Cardiac muscle cell (in vitro differentiated cells and primary cell): ENCODE measurements at regions not wholly inside any gene's neighbourhood (a gene's known extent, or its start where the extent isn't known, plus 50 kb on each side); places are given as distances from the start of the nearest gene placed in this dataset.
A peak's percentile ranks its signal among the peaks of the same experiment; 100 is the strongest.

ENCODE experiments used
- DNase-seq, 2 donors: peaks; one replicate each; pipeline versions ENCODE4 v3.0.0 to v3.0.0-alpha.2; 2010 to 2017; ENCODE audit warnings: low read depth in 1 of 2, low spot score in 1 of 2
- H3K27ac ChIP-seq: fragments of 200-600 bp; sonication (generic); 2 replicates; pipeline ENCODE4 v1.5.1; 2016
- H3K27me3 ChIP-seq: fragments of 200-600 bp; sonication (generic); 2 replicates; pipeline ENCODE4 v1.6.0; 2016; ENCODE audit warnings: control low read depth
- H3K36me3 ChIP-seq: fragments of 200-600 bp; sonication (generic); 2 replicates; pipeline ENCODE4 v1.5.1; 2016; ENCODE audit warnings: control low read depth
- H3K4me1 ChIP-seq: fragments of 200-600 bp; sonication (generic); 2 replicates; pipeline ENCODE4 v1.8.1; 2017; ENCODE audit warnings: low read depth, mild to moderate bottlenecking, mixed run types
- H3K4me3 ChIP-seq: fragments of 200-600 bp; sonication (generic); 2 replicates; pipeline ENCODE4 v1.5.1; 2016; ENCODE audit warnings: mild to moderate bottlenecking
- H3K9me3 ChIP-seq: fragments of 200-600 bp; sonication (generic); 2 replicates; pipeline ENCODE4 v1.5.1; 2017; ENCODE audit warnings: low read depth, mild to moderate bottlenecking, control low read depth
- CTCF ChIP-seq: IDR thresholded peaks from 2 replicates; pipeline ENCODE4 v1.5.1; 2012; ENCODE audit warnings: low read depth, mild to moderate bottlenecking, low read length

GRCh38 chr17:77679589-77679988 is 278.9 kb upstream of the TNRC6C start:
- H3K4me3 ChIP-seq = no peak overlapping the region
- no peaks in the 10 kb centered on the region for H3K9me3 ChIP-seq
- H3K4me1 ChIP-seq = no peaks in the 10 kb centered on the region
- TF ChIP-seq CTCF = no peak
- H3K27ac ChIP-seq = no peak overlapping the region
- no peaks in the 10 kb centered on the region for H3K36me3 ChIP-seq
- DNase-seq = no peak
- no peaks in the 10 kb centered on the region for H3K27me3 ChIP-seq

GRCh38 chr17:77681861-77682260 is 276.6 kb upstream of the TNRC6C start:
- Histone ChIP-seq H3K4me1 (no peaks in the 10 kb centered on the region), H3K27ac (no peak overlapping the region), H3K27me3 (no peaks in the 10 kb centered on the region), H3K36me3 (no peaks in the 10 kb centered on the region), H3K9me3 (no peaks in the 10 kb centered on the region), H3K4me3 (no peak overlapping the region)
- TF ChIP-seq CTCF = no peak
- peak in 1 of 2 donors; percentile 59 for DNase-seq

GRCh38 chr17:77684803-77685798 is 273.4 kb upstream of the TNRC6C start:
- no peaks in the 10 kb centered on the region for H3K27me3 ChIP-seq
- H3K4me3 ChIP-seq = no peak overlapping the region
- H3K36me3 ChIP-seq = no peaks in the 10 kb centered on the region
- DNase-seq = no peak
- H3K27ac ChIP-seq = no peak overlapping the region
- no peaks in the 10 kb centered on the region for H3K4me1 ChIP-seq
- no peak for TF ChIP-seq CTCF
- H3K9me3 ChIP-seq = no peaks in the 10 kb centered on the region

- Histone ChIP-seq H3K4me3 (no peak overlapping the region), H3K36me3 (no peaks in the 10 kb centered on the region), H3K9me3 (no peaks in the 10 kb centered on the region), H3K4me1 (no peaks in the 10 kb centered on the region), H3K27ac (no peak overlapping the region), H3K27me3 (no peaks in the 10 kb centered on the region)
- DNase-seq = no peak
- no peak for TF ChIP-seq CTCF
Observed at GRCh38 chr17:77685881-77686486, 272.5 kb upstream of the TNRC6C start.

- Histone ChIP-seq H3K36me3 (no peaks in the 10 kb centered on the region), H3K27me3 (no peaks in the 10 kb centered on the region), H3K9me3 (no peaks in the 10 kb centered on the region), H3K27ac (no peak overlapping the region), H3K4me3 (no peak overlapping the region), H3K4me1 (no peaks in the 10 kb centered on the region)
- TF ChIP-seq CTCF = no peak
- DNase-seq = no peak
Observed at GRCh38 chr17:77686903-77687302, 271.6 kb upstream of the TNRC6C start.
